ENCODE measurements at regions not wholly inside any gene's neighbourhood (a gene's known extent, or its start where the extent isn't known, plus 50 kb on each side); places are given as distances from the start of the nearest gene placed in this dataset.

DNA sequence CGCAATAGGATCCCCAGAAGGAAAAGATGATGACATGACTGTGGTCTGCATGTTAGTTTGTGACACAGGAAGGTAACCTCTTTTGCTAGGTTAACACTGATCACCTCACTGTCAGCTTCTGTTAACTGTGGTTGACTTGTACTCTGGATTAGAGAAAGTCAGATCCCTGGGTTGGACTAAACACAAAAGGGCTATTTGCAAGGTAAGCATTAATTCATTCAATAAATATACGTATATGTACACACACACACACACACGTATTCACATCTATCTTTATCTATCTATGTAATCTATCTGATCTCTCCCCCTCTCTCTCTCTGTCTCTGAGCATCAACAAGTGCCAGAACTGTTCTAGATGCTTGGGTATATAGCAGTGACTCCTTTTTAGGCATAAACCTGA is 136.1 kb upstream of the SNX19 start:
- no peak for DNase-seq

DNA sequence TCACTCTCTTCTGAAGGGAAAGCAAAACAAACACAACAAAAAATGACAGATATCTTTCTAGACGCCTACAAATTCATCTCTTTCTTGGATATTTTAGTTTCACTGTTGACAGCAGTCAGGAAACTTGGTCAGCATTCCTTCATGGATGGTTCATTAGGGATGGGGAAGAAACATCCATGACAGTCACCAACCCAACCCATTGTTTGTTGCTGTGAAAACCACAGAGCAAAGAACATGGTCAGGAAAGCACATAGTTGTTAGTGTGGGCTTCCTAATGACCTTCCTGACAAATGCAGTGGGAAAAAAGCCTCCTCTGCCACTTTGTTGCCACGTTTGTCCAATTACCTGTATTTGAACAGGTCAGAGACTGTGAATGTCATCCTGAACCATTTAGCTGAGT is 139.8 kb upstream of the SNX19 start:
- DNase-seq = no peak

DNA sequence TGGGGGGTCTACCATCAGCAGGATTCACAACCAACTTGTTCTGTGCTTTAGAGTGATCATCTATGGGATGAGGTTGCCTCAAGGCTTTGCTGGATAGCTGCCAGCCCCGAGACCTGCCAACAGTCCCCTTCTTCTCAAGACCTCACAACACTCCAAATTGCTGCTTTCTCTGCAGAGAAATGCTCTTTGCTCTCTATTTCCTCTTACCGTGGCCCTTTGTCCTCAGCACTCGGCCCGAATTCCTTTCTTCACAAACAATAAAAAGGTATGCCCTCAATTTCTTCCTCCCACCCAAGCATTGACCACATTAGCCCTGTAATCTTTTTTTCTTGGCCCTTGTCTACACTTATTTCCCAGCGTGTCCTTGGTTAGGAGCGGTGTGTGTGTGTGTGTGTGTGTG is 147.4 kb upstream of the SNX19 start:
- DNase-seq = no peak

DNA sequence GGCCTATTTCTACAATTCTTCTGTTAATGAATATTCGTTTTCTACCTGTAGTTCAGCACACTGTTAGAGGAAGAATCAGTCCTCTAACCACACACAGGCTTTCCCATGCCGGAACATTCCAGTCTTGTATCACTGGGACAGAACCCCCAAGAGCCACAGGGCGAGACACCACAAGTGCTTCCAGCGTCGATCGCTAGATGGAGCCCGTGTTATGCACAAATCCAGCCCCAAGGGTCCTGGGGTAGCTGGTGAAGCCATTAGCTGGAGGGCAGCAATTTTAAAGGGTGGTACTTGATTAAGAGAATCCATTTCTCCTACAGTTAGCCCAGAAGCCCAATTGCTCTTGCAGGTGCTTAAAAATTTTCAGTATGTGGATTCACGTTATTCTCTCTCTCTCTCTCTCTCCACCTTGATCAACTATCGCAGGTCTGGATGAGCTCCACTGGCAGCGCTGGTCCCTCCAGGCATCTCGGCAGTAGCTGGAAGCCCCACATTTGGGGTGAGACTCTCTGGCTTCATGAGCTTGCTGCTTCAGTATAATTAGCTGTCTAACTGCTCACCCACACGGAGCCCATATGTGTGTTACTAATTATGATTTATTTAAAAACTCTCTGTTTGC is 148.2 kb upstream of the SNX19 start:
- peak; percentile 15 to 18 for DNase-seq

DNA sequence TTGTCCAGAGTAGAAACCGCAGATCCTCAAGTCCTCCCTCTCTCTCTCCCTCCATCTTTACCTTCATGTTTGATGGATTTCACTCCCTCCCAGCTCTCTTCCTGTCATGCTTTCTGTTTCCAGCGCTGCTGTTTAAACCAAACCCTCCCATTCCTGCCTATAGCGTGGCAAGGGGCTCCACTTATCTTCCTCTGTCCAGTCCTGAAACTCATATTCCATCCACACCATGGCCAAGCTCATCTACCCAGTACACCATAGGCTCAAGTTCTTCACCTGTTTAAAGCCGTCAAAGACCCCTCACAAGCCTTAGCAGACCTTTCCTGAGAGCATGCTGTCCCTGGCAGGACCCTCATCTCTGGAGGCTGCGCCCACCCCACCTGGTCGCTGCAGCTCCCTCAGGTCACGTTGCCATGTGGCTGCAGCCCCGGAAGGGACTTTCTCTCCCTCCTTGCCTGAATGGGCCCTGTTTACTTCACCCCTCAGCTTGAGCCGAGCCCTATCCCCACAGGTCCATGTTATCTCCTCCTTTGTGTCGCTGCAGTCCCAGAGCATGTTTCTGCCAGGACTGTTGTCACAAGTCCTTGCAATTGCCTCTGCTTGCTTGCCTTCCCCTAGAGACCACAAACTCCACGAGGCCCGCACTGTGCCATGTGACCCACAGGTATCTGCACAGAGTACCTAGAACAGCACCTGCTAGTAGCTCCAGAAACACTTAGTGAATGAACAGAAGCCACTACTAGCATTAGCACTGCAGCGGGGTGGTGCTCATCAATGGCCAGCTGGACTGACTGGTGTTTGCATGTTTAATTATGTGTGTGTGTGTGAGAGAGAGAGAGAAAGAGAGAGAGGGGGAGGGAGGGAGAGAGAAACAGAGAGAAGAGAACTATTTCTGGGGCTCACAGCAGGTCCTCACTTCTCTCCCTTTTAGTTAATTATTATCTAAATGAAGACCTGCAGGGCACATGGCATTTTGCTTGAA is 149.4 kb upstream of the SNX19 start:
- no peak for DNase-seq

DNA sequence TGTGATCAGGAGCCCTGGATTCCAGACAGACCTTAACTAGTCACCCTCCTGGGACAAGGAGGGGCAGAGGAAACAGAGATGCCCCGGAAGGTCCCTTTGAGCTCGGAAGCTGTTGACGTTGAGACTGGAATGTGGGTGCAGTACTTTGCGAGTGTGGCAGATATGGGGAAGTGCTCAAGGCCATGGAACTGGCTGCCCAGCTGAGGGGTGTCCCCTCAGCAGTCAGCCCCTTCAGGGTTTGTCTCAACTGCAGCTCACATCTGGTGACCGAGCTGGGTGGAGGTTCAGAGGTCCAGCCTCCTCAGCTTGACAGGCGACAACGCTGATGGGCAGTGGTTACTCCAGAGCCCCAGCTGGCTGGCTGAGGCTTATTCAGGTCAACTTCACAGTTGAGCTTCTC is 150.3 kb upstream of the SNX19 start:
- no peak for DNase-seq

DNA sequence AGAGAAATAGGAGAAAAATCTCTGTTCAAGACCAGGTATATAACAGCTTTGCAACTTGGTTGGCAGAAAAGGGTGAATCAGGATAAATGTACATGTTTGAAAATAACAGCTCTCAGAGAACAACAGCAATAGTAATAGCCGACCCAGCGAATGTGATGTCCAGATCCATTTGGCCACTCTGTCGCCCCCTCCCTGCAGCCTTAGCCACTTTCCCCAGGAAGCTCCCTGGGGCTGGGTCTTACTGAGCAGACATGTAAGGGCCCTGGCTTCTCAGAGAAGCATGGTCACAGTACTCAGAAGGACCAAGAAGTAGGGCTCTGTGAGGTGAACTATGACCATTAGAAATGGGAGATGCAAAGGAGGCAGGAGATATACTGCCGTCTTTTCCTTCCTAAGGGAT is 154.1 kb upstream of the SNX19 start:
- DNase-seq = no peak

DNA sequence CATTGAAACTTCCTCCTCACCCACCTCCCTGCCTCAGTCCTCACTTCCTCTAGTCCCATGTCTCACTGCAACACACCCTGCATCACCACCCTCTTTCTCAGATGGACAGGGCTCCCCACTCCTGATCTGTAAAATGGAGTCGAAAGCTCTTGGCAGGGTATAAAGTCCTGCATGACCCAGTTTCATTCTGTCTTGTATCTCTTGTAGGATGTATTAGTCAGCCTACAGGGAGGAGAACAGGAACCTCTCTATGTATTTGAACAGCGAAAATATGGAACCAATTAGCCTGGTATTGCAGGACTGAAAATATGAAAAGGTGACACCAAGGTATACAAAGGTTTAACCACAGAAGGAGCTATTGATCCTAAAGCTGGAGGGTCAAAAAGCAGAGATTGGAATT is 156.9 kb upstream of the SNX19 start:
- DNase-seq = no peak

DNA sequence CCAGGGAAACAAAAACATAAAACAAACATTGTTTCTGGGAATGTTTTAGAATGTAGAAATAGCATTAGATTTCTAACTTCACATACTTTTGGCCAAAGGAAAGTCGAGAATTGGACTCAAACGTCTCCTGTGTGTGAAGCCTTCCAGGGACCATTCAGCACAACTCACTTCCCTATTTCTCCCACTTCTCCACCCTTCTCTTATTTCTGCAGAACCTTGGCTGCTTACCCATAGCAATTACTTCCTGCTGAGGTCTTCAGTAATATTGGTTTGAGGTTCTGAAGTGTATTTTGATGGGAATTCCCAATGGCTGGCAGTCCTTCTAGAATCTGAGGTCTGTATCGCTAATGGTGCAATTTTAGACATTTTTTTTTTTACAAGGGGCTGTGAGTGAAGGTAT is 158.3 kb upstream of the SNX19 start:
- no peak for DNase-seq

DNA sequence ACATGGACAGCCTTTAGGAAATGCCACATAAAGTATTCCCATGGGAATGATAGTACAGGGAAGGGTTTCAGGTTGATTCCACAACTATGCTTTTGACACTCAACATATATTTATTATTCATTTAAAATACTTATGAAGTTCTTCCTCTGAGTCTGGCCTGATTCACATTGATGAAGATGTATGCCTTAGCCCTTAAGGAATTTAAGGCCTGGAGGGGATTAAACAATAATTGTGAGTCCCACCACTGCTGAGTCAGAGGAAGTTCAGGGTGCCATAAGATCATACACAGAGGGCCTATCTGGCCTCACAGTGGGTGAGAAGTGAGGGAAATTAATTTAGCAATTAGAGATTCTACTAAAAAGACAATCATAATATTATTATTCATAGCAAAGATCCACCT is 161.1 kb upstream of the SNX19 start:
- DNase-seq = no peak

DNA sequence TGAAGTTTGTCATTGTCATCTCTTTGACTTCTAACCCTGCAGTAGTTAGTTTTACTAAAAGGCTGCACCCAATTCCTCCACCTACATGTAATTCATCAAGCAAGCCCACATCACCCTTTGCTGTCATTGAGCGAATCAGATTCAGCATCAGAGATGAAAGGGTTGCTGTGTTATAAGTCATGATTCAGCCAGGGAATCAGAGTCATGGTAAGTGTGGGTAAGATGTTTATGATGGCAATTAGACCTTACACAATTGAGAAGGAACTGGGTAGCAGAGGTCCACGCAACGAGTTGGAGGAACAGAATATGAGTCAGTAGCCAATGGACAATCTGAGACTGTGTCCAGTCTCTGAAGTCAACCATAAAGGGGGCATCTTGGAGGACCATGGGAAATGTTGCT is 162.8 kb upstream of the SNX19 start:
- no peak for DNase-seq

DNA sequence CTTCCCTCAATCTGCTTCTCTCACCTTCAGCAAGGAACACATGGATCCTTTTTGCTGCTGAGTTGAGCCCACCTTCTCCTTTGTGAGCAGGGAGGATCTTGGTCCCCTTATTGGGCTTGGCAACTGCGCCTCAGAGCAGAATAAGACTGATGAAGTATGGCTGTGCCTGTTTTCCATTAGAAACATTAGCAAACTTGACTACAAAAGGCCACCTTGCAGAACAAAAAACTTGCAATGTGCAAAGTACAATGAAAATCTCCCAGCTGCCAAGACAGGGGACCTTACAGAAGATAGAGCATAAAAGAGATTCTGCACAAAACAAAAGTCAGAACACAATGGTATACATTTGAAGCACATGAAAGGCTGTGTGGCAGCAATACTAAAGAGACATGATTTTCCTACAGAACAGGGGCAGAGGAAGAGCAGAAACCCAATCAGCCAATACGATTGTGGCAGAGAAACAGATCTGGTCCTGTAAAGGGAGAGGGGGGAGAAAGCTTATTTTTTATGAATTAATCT is 173.5 kb upstream of the SNX19 start:
- no peak for DNase-seq

DNA sequence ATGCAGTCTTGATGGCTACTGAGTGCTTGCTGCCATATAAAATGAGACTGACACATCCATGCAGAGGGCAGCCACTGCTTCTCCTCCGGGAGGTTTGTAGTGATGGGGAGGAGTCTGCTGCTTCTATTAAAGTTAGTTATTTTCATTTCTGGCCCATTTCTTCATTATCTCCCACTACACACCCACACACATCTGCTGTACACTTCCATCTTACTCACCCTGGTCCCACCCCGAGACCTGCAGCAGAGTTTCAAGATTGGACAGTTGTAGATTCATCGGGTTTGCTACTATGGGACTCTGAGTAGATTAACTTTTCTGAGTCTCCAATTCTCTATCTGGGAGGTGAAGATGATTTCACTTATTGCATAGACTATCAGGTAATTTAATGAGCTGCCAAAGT is 176.2 kb upstream of the SNX19 start:
- DNase-seq = no peak

DNA sequence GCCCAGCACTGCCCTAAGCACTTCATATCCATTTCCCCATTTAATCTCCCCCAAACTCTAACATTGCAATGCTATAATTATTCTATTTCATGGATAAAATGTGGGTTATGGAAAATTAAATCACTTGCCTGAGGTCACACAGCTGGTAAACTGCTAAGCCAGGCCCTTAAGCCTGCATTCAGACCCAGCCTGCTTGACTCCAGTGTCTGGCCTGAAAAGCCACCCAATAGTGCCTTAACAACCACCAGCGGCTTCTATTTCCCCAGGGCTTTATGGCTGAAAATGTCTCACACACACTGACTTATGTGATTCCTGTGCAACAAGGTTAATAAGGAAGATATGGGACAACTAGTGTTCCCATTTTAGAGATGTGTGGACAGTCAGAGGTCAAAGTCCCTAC is 178.5 kb upstream of the SNX19 start:
- DNase-seq = no peak

DNA sequence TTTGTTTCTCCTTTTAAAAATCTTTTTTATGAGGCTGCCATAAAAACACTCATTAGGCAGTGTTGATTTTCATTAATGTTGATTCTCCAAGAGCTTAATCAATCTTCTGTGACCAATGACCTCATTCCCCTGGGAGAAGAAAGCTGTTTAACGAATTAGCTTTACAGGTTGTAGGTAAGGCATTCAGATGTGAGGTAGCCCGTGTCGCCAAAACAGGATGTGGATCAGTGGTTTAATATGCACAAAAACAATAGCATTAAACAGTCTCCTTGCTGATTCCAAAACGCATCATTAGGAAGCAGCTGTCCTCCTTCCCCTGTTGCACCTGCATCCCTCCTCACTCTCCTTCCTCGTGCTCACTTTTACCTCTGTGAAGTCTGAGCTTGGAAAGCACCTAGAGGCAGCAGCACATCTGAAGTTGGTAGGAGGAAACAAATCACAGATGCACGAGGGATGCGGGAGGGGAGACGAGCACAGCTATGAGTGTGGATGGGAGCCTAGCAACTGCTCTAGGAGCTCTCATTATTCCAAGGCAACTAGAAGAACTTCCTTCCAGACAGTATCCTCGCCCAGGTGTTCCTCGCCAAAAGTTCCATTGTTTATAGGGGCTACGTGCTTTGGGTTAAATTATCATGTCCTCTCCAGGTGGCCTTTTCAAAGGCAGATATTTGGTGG is 179.4 kb upstream of the SNX19 start:
- no peak for DNase-seq

DNA sequence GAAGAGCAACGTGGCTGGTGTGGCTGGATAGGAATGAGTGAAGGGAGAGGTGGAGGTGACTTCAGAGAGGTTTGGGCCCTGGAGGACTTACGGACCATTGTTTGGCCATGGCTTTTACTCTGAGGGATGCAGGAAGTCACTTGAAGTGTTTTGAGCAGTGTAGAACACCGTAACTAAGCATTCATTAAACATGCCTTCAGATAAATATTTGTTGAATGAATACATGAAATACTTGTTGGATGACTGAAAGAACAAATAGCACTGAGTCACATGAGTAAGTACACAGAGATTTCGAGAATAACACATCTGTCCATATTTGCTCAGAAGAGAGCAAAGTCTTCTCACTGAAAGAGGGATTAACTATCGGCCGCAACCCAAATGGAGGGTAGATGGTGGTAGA is 182.7 kb upstream of the SNX19 start:
- DNase-seq = no peak

DNA sequence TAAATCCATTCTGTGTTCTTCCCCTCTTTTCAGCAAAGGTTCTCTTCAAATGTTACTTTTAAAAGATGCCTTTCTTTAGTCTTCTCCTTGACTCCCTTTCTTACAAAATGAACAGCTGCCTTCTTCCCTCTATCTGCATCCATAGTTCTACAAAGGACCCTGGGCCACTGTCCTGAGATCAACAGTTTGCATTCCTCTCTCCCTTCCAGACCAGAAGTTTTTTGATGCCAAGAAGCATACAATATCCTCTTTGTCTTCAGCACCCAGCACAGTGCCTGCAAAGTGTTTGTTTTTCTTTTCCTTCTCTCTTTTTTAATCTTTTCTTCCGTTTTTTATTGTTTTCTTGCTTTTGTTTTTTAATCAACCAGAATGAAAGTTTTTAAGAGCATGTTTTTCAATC is 183.5 kb upstream of the SNX19 start:
- DNase-seq = no peak

DNA sequence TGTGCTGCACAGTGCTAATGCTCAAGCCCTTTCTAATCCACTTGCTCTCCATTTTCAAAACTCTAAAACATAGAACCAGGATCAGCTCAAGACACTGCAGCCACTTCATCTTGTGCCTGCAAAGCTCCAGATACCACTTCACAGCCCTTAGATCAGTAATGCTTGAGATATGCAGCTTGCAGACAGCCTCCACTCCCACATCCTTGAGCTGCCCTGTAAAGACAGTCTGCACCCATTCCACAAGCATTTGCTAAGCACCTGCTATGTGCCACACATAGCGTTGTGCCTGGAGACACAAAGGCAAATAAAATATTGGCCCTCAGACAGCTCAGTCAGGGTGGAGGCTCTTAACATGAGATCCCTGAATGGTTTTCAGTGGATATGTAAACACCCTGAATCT is 192.5 kb upstream of the SNX19 start:
- DNase-seq = no peak

DNA sequence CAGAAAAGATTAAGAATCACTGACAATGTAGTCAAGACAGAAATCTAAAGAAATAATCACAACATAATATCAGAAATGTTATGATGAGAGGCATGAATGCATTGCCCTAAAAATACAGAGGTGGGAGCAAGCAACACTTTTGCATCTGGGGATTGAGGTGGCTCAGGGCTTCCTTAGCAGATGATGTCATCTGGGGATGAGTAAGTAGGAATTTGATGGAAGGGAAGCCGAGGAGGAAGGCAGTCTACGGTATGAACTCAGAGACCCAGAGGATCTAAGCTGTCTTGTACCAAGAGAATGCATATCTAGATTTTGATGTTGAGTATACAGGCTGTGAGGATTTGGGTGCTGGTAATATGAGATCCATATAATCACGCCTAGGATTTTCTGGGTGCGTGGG is 193.0 kb upstream of the SNX19 start:
- DNase-seq = no peak

DNA sequence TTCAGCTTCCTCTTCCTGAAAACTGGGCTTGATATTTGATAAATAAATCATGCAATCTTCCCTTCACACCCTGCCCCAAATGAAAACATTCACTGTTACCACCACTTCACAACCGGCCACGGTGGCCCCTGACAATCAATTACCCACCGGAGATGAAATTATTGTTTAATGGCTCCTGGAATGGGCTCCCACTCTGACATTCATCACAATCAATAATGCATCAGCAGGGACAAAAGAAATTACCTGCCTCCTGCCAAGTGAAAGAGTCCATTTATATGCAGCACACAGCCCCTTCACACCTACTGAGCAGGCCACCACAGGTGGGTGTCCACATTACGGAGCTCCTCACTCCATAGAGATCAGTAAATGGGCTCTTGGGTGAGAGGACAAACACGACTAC is 193.5 kb upstream of the SNX19 start:
- DNase-seq = no peak

DNA sequence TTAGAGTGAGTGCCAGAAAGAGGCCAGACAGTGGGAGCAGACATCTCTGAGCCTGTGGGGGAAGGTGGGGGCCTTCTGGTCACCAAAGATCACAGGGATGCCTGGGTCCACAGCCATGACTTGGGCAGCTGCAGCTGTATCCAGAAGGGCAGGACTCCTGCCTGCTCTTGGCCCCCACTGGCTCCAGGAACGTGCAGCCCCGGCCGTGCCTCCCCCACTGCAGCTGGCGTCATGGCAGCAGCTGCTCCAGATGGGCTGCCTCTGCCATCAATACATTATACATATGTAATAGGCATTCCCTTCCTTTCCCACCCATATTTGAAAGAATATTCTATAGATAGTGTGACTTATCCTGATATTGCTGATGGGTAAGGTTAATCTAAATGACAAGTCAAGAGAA is 195.5 kb upstream of the SNX19 start:
- DNase-seq = no peak

DNA sequence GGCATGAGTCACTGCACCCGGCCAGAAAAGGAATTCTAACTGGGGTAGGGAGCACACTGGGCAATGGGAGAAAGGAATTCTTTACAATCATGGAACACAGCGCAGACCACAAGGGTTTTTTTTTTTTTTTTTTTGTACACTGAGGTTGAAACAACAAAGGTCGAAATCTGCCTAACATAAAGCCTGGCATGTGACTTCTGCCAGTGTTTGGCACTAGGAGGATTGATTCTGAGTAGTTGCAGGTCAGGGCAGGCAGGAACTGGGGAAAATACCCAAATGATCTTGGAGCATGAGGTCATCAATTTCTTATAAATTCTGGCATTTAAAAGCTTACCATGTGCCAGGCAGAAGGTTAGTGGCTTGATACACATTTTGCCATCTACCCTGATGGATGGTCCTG is 202.0 kb upstream of the SNX19 start:
- no peak for DNase-seq

DNA sequence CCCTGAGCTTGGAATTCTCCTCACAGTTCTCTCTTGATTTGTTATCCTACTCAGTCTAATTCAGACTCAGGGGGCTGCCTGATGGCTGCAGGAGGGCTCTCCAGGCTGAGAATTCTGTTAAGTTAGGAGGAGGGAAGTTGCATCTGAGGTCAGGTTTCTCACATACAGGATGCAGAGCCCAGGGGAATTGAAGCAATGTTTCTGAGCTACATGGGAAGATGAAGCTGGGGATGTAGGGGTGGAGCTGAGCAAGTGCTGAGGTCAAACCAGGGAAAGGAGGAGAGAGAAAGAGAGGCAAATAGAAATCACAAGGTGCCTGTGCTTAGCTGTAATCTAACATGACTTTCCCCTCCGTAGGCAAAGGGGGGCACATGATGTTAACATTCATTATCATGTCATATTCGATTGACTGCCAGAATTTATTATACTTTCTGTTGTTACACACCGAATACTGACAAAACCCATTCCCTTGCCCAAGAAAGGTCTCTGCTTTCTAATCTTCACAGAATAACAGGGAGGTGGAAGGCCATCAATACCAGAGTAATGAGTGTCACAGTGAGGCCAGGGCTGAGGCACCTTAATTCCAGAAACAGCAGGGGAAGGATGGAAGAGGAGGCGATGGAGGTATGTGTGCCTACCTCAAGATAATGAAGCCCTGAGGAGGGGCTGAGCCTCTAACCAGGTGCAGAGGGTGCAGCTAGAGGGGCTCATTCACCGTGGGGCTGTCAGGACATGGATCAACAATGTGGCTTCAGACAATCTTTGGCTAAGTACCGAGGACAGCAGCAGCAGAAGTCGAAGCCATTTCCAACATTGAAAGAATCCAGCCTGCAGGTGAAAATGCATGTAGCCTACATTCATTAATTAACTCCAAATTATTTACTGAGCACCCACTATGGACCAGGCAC is 205.4 kb upstream of the SNX19 start:
- DNase-seq = no peak
